Kidney (tissue), 13 donors: ENCODE measurements at regions not wholly inside any gene's neighbourhood (a gene's known extent, or its start where the extent isn't known, plus 50 kb on each side); places are given as distances from the start of the nearest gene placed in this dataset.

Experiments
- DNase-seq, 5 donors: peaks; one replicate each; pipeline ENCODE4 v3.0.0-alpha.2; 2013 to 2020
- FAIRE-seq: peaks from 2 replicates; lab custom pipeline; 2012; peaks lifted over from hg19 to GRCh38; lab: Jason Lieb, UNC
- H3K27ac ChIP-seq, 2 donors: one replicate each; pipeline ENCODE4 v1.7.0; 2013; ENCODE audit warnings: low read depth in 2 of 2, low read length in 2 of 2, inconsistent platforms in 1 of 2
- H3K27me3 ChIP-seq: one replicate; pipeline ENCODE4 v1.7.1; 2013; ENCODE audit warnings: low read length, inconsistent platforms; ENCODE audit not compliant: control insufficient read depth, insufficient read depth
- H3K36me3 ChIP-seq, 3 donors: one replicate each; pipeline versions ENCODE4 v1.7.0 to v1.7.1; 2013; ENCODE audit warnings: low read length in 3 of 3, control low read depth in 1 of 3, inconsistent platforms in 1 of 3; ENCODE audit not compliant: insufficient read depth in 3 of 3, control insufficient read depth in 2 of 3
- H3K4me1 ChIP-seq, 3 donors: one replicate each; pipeline versions ENCODE4 v1.7.0 to v1.7.1; 2013; ENCODE audit warnings: low read length in 3 of 3, inconsistent platforms in 1 of 3, low read depth in 1 of 3; ENCODE audit not compliant: control insufficient read depth in 2 of 3, insufficient read depth in 2 of 3
- H3K4me3 ChIP-seq, 3 donors: one replicate each; pipeline versions ENCODE4 v1.7.0 to v1.8.1; 2013; ENCODE audit warnings: low read length in 3 of 3, control low read depth in 1 of 3, inconsistent platforms in 1 of 3
- H3K9ac ChIP-seq, 3 donors: one replicate each; pipeline versions ENCODE4 v1.7.0 to v1.7.1; 2013; ENCODE audit warnings: low read length in 3 of 3, control low read depth in 1 of 3, inconsistent platforms in 1 of 3
- H3K9me3 ChIP-seq, 3 donors: one replicate each; pipeline versions ENCODE4 v1.7.0 to v1.7.1; 2013; ENCODE audit warnings: low read length in 3 of 3, control low read depth in 1 of 3, inconsistent platforms in 1 of 3; ENCODE audit not compliant: control insufficient read depth in 2 of 3, insufficient read depth in 1 of 3
- CTCF ChIP-seq: IDR thresholded peaks from 3 replicates; pipeline ENCODE4 v1.5.1; 2012; ENCODE audit warnings: mild to moderate bottlenecking, moderate library complexity, borderline replicate concordance; ENCODE audit not compliant: insufficient read depth; ENCODE audit errors: extremely low read depth
- intact Hi-C: fragments of 100-400 bp; cut with DNase I; formaldehyde crosslinking; loops from one replicate; pipeline ENCODE4 v1.11.1; 2022
- donor health status: control.
- donor health status: control.
- donor health status: control.
- donor health status: control.
- donor health status: control.
- donor health status: DM: yes; HTN: yes; CAD: no.
- donor health status: Normal renal cell carcinoma (clear cell type).

- H3K4me1 ChIP-seq = no peaks in the 10 kb centered on the region
These were observed 226.6 kb downstream of the MEIS1 start for GRCh38 chr2:66661253-66662173.

GRCh38 chr2:66665124-66665984 lies 230.4 kb downstream of the MEIS1 start:
- H3K4me3 ChIP-seq = no peak overlapping the region
- no peak overlapping the region for H3K27ac ChIP-seq
- no peaks in the 10 kb centered on the region for H3K4me1 ChIP-seq
- no peak for TF ChIP-seq CTCF
- H3K36me3 ChIP-seq = no peaks in the 10 kb centered on the region
- no peak for DNase-seq
- no peaks in the 10 kb centered on the region for H3K9me3 ChIP-seq
- intact Hi-C loops = no loop called here
- H3K27me3 ChIP-seq = no peaks in the 10 kb centered on the region
- no peak for FAIRE-seq
- H3K9ac ChIP-seq = no peak overlapping the region

More at GRCh38 chr2:66661253-66662173, 226.6 kb downstream of the MEIS1 start:
- no peak overlapping the region for H3K9ac ChIP-seq
- FAIRE-seq (no peak), DNase-seq (peak in 1 of 5 donors; percentile 44)
- H3K27me3 ChIP-seq = no peaks in the 10 kb centered on the region
- intact Hi-C loops = no loop called here
- H3K27ac ChIP-seq = no peak overlapping the region
- H3K36me3 ChIP-seq = no peaks in the 10 kb centered on the region
- TF ChIP-seq CTCF = no peak
- no peak overlapping the region for H3K4me3 ChIP-seq
- peaks cover 0 to 6% (median 2%) of the 10 kb centered on the region in 3 donors for H3K9me3 ChIP-seq

- Histone ChIP-seq H3K9me3 (no peaks in the 10 kb centered on the region), H3K36me3 (no peaks in the 10 kb centered on the region), H3K27me3 (no peaks in the 10 kb centered on the region), H3K4me3 (no peak overlapping the region), H3K27ac (no peak overlapping the region), H3K4me1 (no peaks in the 10 kb centered on the region), H3K9ac (no peak overlapping the region)
- FAIRE-seq (no peak), DNase-seq (no peak)
- TF ChIP-seq CTCF = no peak
- intact Hi-C loops = no loop called here
These were observed 232.4 kb downstream of the MEIS1 start for GRCh38 chr2:66667301-66667700.
